ENCODE measurements at regions not wholly inside any gene's neighbourhood (a gene's known extent, or its start where the extent isn't known, plus 50 kb on each side); places are given as distances from the start of the nearest gene placed in this dataset.
"Not testable (repeated sequence)": the region's sequence is repeated elsewhere in the genome, so short reads cannot be mapped to it uniquely, and the experiment has no call there.

DNA sequence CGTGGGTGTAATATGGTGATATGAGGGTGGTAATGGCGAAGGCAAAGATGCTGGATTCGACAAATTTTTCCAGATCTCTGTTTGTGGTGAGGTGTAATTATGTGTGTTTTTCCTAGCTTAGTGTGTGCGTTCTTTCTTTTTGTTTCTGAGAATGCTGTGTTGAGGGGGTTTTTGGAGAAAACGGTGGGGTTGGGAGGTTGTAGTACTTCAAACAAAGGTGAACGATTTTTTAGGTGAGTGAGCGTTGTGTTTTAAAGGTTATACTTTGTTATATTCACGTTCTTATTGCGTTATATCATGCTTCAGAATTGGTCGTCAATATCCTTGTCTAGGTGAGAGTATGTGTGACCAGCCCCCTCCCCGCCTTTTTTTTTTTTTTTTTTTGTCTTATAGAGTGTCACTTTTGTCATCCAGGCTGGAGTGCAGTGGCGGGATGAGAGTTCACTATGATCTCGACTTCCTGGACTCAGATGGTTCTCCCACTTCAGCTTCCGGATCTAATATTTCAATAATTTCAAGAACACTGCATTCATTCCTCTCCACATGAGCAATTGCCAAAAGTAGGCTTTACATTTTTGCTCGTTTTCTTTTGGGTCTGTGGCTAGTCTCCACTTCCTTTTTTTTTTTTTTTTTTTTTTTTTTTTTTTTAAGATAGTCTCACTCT lies 82.2 kb upstream of the RNU2-1 start:
- no peak for DNase-seq (ENCODE audit: low read depth)

GRCh38 chr17:43315369-43315768 lies 81.6 kb upstream of the RNU2-1 start:
- no peak for DNase-seq (ENCODE audit: low read depth)

- no peak for DNase-seq (ENCODE audit: low read depth)
These were observed 80.8 kb upstream of the RNU2-1 start for GRCh38 chr17:43314611-43315011.

GRCh38 chr17:43312011-43312410 lies 78.2 kb upstream of the RNU2-1 start:
- no peak for DNase-seq (ENCODE audit: low read depth)

DNA sequence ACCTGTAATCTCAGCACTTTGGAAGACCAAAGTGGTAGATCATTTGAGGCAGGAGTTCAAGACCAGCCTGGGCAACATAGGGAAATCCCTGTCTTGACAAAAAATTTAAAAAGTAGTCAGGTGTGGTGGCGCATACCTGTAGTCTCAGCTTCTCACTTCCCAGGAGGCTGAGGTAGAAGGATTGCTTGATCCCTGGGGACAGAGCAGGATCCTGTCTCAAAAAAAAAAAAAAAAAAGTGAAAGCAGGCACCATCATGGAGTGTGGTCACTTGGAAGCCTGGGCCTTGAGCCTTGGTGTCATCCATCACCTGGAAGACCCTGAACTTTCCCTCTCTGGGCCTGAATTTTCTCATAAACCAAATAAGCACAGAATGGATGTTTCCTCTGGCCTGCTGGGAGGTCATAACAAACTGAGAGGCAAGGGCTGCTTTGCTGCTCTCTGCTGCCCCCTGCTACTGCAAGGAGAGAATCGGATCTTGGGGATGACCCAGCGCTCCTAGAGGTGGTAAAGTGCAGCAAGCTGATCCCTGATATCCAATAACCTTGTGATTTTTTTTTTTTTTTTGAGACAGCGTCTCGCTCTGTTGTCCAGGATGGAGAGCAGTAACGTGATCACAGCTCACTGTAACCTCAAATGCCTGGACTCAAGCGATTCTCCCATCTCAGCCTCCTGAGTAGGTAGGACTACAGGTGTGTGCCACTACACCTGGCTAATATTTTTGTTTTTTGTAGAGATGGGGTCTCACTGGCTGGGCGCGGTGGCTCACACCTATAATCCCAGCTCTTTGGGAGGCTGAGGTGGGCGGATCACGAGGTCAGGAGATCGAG lies 75.9 kb upstream of the RNU2-1 start:
- no peak for DNase-seq (ENCODE audit: low read depth)

DNA sequence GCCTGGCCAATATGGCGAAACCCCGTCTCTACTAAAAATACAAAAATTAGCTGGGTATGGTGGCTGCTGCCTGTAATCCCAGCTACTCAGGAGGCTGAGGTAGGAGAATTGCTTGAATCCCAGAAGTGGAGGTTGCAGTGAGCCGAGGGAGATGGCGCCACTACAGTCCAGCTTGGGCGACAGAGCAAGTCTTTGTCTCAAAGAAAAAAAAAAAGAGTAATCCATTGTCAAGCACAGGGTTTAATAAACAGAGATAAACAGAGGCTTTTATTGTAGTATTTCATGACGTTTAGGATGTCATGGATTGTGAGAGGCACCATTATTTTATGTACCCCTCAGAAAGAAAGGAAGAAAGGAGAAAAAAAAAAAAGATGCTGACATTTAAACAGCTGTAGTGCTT lies 75.2 kb upstream of the RNU2-1 start:
- DNase-seq (ENCODE audit: low read depth), result no peak

GRCh38 chr17:43304792-43305191 lies 71.0 kb upstream of the RNU2-1 start:
- not testable (repeated sequence) for DNase-seq (ENCODE audit: low read depth)

GRCh38 chr17:43303049-43303448 lies 69.3 kb upstream of the RNU2-1 start:
- not testable (repeated sequence) for DNase-seq (ENCODE audit: low read depth)

DNA sequence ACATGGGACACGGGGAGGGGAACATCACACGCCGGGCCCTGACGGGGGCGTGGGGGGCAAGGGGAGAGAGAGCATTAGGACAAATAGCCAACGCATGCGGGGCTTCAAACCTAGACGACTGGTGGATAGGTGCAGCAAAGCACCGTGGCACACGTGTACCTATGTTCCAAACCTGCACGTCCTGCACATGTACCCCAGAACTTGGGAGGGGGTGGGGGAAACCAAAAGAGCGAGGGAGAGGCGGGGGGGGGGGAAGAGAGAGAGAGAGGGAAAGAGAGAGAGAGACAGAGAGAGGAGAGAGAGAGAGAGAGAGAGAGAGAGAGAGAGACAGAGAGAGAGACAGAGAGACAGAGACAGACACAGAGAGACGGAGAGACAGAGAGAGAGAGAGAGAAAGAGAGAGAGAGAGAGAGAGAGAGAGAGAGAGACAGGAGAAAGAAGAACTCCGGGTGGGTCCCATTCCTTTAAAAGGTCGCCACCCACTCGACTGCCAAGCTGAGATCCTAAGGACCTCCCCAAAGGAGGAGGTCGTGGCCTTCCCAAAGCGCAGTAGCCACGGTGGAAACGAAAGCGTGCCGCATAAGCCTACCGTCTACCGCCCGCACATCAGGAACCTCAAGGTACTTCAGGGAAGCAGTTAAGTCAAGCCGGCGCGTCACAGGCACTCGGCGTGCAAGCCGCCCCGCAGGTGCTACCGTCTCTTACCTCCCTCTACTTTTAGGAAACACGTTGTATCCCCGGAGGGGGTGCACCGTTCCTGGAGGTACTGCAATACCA lies 65.7 kb upstream of the RNU2-1 start:
- DNase-seq (ENCODE audit: low read depth), result not testable (repeated sequence)

GRCh38 chr17:43289670-43290069 lies 55.9 kb upstream of the RNU2-1 start:
- DNase-seq (ENCODE audit: low read depth), result not testable (repeated sequence)

- DNase-seq (ENCODE audit: low read depth), result not testable (repeated sequence)
These were observed 49.8 kb upstream of the RNU2-1 start for GRCh38 chr17:43283606-43284005.
